OCI-M1 (cell line): ENCODE measurements at regions not wholly inside any gene's neighbourhood (a gene's known extent, or its start where the extent isn't known, plus 50 kb on each side); places are given as distances from the start of the nearest gene placed in this dataset.
"Not testable (repeated sequence)": the region's sequence is repeated elsewhere in the genome, so short reads cannot be mapped to it uniquely, and the experiment has no call there.

Source experiments
- DNase-seq: peaks from one replicate; lab custom pipeline; 2025; lab: John Stamatoyannopoulos, UW

GRCh38 chr13:73336773-73337172 lies 278.0 kb downstream of the KLF5 start:
- no peak for DNase-seq

DNA sequence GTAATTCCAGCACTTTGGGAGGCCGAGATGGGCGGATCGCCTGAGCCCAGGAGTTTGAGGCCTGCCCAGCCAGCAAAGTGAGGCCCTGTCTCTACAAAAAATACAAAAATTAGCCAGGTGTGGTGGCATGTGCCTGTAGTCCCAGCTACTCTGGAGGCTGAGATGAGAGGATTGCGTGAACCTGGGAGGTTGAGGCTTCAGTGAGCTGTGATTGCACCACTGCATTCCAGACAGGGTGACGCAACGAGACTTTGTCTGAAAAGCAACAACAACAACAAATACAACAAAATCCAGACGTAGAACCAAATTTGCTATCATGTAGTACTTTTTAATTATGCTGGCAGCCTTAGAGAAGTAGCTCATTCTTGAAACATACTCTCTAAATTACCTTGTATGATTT lies 277.1 kb downstream of the KLF5 start:
- DNase-seq: no peak

DNA sequence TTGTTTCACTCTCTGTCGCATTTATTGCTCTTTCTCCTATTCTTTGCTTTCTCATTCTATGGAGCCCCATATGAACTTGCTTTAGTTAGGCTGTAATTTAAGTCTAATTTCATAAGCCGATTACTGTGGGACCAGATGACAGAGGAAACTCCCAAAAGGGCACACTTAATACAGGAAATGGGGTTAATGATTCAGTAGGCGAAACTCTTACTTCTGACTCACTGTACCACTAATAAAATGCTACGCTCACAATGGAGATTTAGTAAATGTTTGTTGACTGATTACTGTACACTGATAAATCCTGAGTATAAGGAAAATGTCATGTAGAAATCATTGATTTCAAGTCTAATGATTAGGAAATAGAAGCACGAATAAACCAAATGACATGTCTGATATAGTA lies 276.4 kb downstream of the KLF5 start:
- DNase-seq: no peak

DNA sequence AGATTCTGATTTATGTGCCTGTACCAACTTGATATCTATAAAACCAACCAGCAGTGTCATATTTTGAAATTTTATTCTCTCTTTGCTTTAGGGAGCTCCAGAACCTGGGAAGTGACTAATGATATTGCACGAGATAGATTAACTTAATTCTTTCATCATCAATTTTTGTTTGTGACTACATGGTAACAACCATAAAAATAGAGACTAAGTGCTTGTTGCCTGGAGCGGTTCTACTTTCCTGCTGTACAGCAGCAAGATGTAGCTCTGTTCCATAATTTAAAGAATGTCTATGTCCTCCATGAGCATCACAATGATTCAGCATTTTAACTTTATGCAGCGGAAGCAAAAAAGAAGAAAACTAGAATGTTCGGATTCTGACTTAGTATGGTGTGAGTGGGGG lies 275.6 kb downstream of the KLF5 start:
- DNase-seq: no peak

DNA sequence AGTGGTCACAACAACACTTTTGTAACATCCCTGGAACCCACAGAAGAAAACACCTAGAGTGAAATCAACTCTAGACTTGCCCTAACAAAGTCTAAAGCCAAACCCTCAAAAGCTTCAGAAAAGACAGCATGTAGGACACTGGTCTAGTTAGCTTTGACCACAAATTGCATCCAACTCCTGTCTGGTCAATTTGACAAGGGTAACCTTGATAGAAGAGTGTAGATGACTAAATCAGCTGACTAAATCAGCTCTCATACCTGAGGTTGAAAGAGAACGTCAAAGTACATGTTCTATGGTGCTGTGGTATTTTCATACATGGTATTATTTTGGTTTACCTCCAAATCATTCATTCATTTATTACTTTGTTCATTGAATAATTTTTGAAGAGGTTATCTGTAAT lies 272.8 kb downstream of the KLF5 start:
- DNase-seq: no peak

DNA sequence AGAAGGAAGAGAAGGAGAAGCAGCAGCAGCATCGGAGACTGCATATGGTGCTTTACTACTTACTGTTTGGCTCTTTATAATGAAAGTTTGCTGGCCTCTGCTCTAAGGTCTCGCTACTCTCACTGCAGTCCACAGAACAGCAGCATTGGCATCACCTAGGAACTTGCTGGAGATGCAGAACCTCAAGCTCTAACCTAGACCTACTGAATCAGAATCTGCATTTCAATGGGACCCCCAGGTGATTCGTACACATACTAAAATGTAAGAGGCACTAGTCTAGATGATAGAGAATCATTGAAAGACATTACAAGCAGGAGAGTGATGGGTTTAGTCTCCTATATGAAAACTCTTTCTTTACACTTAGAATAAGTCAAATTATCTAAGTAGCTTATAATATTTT lies 270.6 kb downstream of the KLF5 start:
- no peak for DNase-seq

DNA sequence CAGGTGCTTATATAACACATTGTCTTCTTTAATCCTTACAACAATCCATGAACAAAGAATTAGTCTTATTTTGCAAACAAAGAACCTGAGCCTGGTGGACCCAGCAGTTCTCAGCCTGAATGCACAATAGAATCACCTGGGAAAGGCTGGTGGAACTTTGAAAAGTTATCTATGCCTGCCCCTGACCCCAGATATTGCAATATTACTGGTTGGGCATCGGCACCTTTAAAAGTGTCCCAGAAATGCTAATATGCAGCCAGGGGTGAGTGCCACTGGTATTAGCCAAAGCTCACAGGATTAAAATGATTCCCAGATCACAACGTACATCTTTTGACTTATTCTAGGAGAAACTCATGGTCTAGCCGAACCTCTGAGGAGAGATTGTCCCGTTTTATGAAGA lies 268.8 kb downstream of the KLF5 start:
- no peak for DNase-seq

DNA sequence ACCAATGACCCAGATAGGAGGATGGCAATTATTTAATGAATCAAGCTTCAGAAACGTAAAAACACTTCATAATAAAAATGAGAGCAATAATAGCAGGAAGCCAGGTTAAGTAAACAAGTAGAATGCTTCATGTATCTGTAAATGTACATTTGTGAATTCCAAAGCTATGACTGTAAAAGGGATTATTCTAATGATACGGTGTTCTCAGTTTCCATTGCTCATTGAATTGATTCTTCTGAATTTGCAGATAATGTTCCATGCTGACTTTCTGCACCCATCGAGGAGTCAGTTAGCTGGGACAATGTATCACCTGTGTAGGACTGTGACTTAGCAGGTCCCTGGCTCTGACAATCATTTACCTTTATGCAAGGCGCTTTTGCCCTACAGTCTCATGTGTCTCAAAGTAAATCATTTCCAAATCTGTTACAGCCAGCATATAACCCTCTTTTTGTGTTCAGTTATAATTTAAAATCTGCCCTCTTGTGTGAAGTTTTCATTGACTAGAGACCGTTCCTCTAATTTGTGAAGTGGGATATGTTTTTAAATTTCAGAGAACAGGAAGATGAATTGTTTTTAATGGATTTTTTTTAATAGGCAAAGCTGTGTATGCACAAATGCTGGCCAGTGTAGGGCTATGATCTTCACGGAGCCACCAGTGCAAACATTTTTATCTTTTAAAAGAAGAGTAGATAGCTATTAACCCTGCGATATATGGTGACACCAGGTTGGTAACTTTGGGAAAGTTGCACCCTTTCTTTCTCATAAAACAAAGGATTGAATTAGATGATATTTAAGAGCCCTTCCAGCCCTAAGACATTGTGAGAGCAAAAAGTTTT lies 267.1 kb downstream of the KLF5 start:
- DNase-seq: no peak

DNA sequence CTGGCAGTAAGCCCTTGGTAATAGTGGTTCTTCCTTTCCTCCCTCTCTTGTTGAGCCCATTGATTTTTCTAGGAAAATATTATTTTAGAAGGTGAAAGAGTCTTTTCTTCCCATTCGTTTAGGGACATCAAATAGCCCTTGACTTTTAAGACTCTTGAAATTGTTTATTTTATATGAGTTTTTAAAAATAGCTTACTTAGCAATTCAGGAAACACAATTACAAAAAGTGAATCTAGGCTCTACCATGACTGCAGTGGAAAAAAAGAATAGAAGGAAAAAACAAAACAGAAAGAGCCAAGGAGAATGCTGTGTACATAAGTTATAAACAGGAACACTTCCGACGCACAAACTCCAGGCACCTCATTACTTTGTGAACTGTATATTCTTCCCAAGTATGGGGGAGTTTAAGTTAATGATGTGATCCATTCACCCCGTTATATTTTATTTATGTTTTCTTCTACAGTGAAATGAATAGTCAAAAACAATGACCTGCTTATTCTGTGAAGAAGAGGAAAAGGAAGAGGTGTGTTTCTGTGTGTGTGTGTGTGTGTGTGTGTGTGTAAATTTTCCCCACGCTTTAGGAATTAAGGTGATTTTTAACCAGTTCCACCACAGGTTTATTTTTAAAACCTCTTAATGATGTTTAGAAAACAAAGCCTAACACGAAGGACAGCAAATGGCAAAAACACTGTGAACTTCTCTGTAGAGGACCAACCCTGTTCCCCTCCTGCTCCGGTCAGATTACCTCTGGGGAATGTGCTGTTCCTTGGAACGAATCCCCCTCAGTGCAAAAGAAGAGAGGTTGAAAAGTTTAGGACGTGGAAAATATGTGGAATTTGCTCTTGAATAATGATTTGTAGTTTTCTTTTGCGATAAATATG lies 266.3 kb downstream of the KLF5 start:
- no peak for DNase-seq

- no peak for DNase-seq
Observed at GRCh38 chr13:73323615-73324014, 264.8 kb downstream of the KLF5 start.

DNA sequence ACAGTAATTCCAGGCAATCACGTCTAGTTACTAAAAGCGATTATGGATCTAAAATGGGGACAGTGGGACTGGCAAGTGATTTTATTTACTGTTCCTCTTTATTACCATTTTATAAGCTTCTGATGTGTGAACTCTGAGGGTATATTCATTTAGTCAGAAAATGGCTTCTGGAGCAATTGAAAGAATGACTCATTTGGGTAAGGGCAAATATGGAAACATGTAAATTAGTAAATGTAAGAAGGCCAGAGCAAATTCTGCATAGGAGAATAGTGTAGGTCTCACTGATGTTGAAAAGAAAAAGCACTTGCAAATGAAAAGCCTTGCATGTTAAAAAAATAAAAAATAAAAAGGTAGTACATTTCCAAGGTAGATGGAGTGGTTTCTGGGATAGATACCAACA lies 262.2 kb downstream of the KLF5 start:
- DNase-seq: no peak

- no peak for DNase-seq
Observed at GRCh38 chr13:73317140-73317539, 258.3 kb downstream of the KLF5 start.

GRCh38 chr13:73310366-73310765 lies 251.6 kb downstream of the KLF5 start:
- no peak for DNase-seq

DNA sequence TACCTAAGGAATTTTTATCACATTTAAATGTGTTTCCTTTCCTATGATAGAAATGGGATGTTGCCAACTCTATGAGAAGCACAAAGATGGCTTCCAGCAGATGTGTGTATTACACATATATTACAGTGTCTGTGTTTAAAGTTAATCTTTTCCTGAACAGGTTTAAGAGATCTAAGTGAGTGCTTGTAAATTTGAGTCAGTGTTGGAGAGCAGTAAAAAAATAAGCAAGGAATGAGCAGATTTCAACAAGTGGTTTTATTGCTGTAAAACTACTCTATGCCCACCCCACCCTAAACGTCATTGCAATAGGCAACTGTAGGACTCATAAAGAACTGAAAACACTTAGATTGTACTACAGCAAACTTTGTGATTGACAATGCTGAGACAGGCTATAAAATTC lies 248.7 kb downstream of the KLF5 start:
- no peak for DNase-seq

DNA sequence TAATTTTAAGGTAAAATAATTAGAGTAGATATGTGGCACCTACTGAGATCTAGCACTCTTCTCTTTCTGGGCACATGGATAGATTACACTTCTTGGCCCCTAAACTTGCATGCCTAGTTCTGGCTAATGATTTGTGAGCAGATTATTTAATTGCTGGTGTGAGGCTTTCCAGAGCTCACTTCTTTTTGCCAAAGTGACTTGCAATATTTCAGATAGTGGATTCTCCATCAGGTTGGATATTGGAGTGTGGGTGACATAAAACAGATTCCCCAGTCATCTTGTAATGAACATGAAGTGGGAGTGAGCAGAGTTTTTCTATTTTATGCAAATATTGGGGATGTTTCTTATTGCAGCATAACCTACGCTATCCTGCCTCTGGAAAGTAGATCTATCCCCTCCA lies 247.9 kb downstream of the KLF5 start:
- DNase-seq: no peak

- DNase-seq: no peak
Observed at GRCh38 chr13:73304442-73304841, 245.6 kb downstream of the KLF5 start.

DNA sequence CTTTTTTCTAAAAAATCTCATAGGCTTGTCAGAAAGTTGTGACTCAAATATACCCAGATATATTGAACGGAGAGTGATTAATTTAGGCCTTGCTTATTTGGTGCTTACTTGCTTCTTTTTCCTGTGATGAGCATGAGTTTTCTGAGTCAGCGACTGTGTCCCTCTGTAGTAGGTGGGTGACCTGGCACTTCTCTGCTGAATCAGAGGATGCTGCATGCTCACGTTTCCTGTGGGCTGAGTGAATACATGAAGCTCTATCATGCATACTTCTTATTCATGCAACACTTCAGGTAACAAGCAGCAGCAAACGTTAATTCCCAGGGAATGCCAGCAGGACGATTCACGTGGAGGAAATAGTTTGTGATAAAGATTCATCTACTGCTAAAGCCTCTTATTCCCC lies 245.0 kb downstream of the KLF5 start:
- DNase-seq: no peak

DNA sequence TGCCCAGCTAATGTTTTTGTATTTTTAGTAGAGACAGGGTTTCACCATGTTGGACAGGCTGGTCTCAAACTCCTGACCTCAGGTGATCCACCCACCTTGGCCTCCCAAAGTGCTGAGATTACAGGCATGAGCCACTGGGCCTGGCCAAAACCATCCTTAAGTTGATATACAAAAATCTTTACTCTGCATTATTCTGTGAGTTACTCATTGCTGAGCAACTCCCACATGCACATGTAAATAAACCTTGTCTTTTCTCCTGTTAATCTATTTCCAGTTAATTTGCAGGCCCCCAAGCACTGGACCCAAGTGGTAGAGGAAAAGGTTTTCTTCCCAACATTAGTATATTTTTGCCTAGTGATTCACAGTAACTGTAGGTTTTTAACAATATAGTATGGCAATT lies 242.8 kb downstream of the KLF5 start:
- DNase-seq: not testable (repeated sequence)

GRCh38 chr13:73300718-73301425 lies 242.1 kb downstream of the KLF5 start:
- no peak for DNase-seq

GRCh38 chr13:73299787-73300186 lies 241.0 kb downstream of the KLF5 start:
- no peak for DNase-seq

DNA sequence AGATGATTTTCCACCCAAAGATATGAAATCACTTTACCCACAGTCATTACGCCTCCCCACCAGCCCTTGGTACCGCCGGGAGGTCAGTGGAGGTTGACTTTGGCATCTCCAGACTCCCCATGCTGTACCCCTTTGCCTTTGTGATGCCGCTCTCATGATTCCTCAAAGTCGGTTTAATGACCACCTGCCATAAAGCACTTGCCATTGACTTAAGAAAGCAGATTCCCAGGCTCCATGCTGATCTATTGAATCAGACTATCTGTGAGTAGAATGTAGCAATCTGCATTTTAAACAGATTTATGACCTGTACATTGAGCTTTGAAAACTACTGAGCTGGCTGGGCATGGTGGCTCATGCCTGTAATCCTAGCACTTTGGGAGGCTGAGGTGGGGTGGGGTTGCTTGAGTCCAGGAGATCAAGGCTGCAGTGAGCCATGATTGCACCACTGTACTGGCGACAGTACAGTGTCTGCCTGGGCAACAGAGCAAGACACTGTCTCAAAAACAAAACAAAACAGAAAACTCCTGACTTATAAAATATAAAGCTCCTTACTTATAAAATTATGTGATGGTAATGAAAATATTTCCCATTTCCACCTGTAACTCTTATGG lies 235.2 kb downstream of the KLF5 start:
- DNase-seq: no peak

DNA sequence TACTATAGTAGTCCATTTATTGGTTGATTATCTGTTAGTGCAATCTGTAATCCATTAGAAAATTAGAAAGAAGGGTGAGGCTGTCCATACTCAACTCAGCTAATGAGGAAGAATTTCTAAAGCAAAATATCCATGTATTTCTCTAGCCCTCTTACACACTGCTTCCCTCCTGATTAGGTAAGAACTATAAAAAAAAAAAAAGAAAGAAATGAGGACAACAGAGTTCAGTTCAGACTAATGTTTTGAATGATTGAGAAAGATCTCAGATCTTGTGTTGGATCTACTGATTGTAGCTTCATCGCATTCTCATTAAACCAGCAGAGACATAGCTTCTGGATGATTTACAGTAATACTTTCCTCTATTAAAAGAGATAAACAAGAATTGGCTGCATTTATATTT lies 233.3 kb downstream of the KLF5 start:
- DNase-seq: no peak
